Activated CD4-positive, alpha-beta T cell treated with anti-CD3 and anti-CD28 coated beads, Interleukin-2, amount 50 U/mL, for 24 hours (primary cell): ENCODE measurements at regions not wholly inside any gene's neighbourhood (a gene's known extent, or its start where the extent isn't known, plus 50 kb on each side); places are given as distances from the start of the nearest gene placed in this dataset.
"Not testable (repeated sequence)": the region's sequence is repeated elsewhere in the genome, so short reads cannot be mapped to it uniquely, and the experiment has no call there.

Experiments
- DNase-seq, 2 donors: peaks; one replicate each; pipeline ENCODE4 v3.0.0-alpha.2; 2020; ENCODE audit warnings: low read depth in 1 of 2, low spot score in 1 of 2

GRCh38 chr16:51984395-51984794 lies 562.5 kb downstream of the TOX3 start:
- DNase-seq = no peak

- DNase-seq = peak in 1 of 2 donors; percentile 12
These were observed 563.9 kb downstream of the TOX3 start for GRCh38 chr16:51982715-51983680.

- no peak for DNase-seq
These were observed 565.2 kb downstream of the TOX3 start for GRCh38 chr16:51981725-51982124.

GRCh38 chr16:51977506-51977905 lies 569.4 kb downstream of the TOX3 start:
- not testable (repeated sequence) for DNase-seq

- no peak for DNase-seq
These were observed 575.8 kb downstream of the TOX3 start for GRCh38 chr16:51971184-51971583.

GRCh38 chr16:51968749-51969148 lies 578.2 kb downstream of the TOX3 start:
- DNase-seq = no peak

- no peak for DNase-seq
These were observed 579.3 kb downstream of the TOX3 start for GRCh38 chr16:51967646-51968045.

- no peak for DNase-seq
These were observed 586.0 kb downstream of the TOX3 start for GRCh38 chr16:51960931-51961330.

GRCh38 chr16:51953286-51953985 lies 593.5 kb downstream of the TOX3 start:
- no peak for DNase-seq

- no peak for DNase-seq
These were observed 594.4 kb downstream of the TOX3 start for GRCh38 chr16:51952500-51952899.

- DNase-seq = no peak
These were observed 595.2 kb downstream of the TOX3 start for GRCh38 chr16:51951668-51952298.

- no peak for DNase-seq
These were observed 596.7 kb downstream of the TOX3 start for GRCh38 chr16:51950118-51950780.

GRCh38 chr16:51949282-51949681 lies 597.7 kb downstream of the TOX3 start:
- DNase-seq = no peak

- no peak for DNase-seq
These were observed 605.5 kb downstream of the TOX3 start for GRCh38 chr16:51941412-51941811.

- DNase-seq = no peak
These were observed 606.8 kb downstream of the TOX3 start for GRCh38 chr16:51940183-51940582.

- DNase-seq = no peak
These were observed 607.5 kb downstream of the TOX3 start for GRCh38 chr16:51939378-51939871.

GRCh38 chr16:51938861-51939260 lies 608.1 kb downstream of the TOX3 start:
- no peak for DNase-seq

GRCh38 chr16:51937771-51938170 lies 609.2 kb downstream of the TOX3 start:
- no peak for DNase-seq

GRCh38 chr16:51936846-51937245 lies 610.1 kb downstream of the TOX3 start:
- no peak for DNase-seq

- DNase-seq = no peak
These were observed 614.6 kb downstream of the TOX3 start for GRCh38 chr16:51932317-51932716.

GRCh38 chr16:51931653-51932052 lies 615.3 kb downstream of the TOX3 start:
- no peak for DNase-seq
